ENCODE measurements at regions not wholly inside any gene's neighbourhood (a gene's known extent, or its start where the extent isn't known, plus 50 kb on each side); places are given as distances from the start of the nearest gene placed in this dataset.

GRCh38 chr20:60748086-60748485 lies 504.0 kb upstream of the CDH4 start:
- TF ChIP-seq CTCF (IDR thresholded peaks at IDR 0.05) = no peak
- TF ChIP-seq POLR2AphosphoS5 (IDR thresholded peaks at IDR 0.05; ENCODE audit: low read depth, low read length) = no peak
- TF ChIP-seq TCF7L2 (IDR thresholded peaks at IDR 0.05; ENCODE audit: low read depth, low read length) = no peak
- TF ChIP-seq SIN3A (IDR thresholded peaks at IDR 0.05; ENCODE audit: borderline replicate concordance, insufficient read depth, low read depth, low read length) = no peak

Measured in Panc1 (cell line).